ENCODE measurements at regions not wholly inside any gene's neighbourhood (a gene's known extent, or its start where the extent isn't known, plus 50 kb on each side); places are given as distances from the start of the nearest gene placed in this dataset.

GRCh38 chr9:99606957-99607356 is 214.7 kb upstream of the NR4A3 start:
- Histone ChIP-seq H3K4me2 (ENCODE audit: insufficient read depth, insufficient read length, low read length) (no peak overlapping the region), H4K20me1 (ENCODE audit: control insufficient read depth, insufficient read depth, insufficient read length) (no peaks in the 10 kb centered on the region), H2AFZ (ENCODE audit: low read length) (no peak overlapping the region), H2BK120ac (ENCODE audit: low read depth, low read length, poor library complexity, severe bottlenecking) (no peak overlapping the region), H2BK5ac (ENCODE audit: insufficient read length, low read length) (no peak overlapping the region), H3K23ac (ENCODE audit: insufficient read length, low read depth, low read length) (no peak overlapping the region), H3K23me2 (ENCODE audit: insufficient read length, low read depth, low read length, poor library complexity, severe bottlenecking) (no peaks in the 10 kb centered on the region), H3K4ac (ENCODE audit: low read depth, low read length) (no peak overlapping the region), H3K79me1 (ENCODE audit: insufficient read depth, low read depth, low read length, poor library complexity, severe bottlenecking) (no peaks in the 10 kb centered on the region), H2BK12ac (ENCODE audit: insufficient read length, low read depth, low read length) (no peak overlapping the region), H4K91ac (ENCODE audit: insufficient read length, low read depth, low read length) (no peak overlapping the region), H4K5ac (ENCODE audit: insufficient read length, low read depth, low read length) (no peak overlapping the region), H3K79me2 (ENCODE audit: insufficient read depth, low read length) (no peaks in the 10 kb centered on the region), H3K9me3 (ENCODE audit: control insufficient read depth, low read depth, low read length) (no peaks in the 10 kb centered on the region), H3K9ac (ENCODE audit: extremely low read depth, insufficient read length, low read length) (no peak overlapping the region), H2AK5ac (ENCODE audit: insufficient read length, low read length) (no peak overlapping the region), H3K14ac (ENCODE audit: insufficient read depth, low read length) (no peak overlapping the region), H3K4me1 (ENCODE audit: insufficient read depth, low read length) (peaks cover 14% of the 10 kb centered on the region), H3K27me3 (ENCODE audit: insufficient read depth, low read length) (no peaks in the 10 kb centered on the region; the same call in 1 of the 2 replicates), H2BK15ac (ENCODE audit: low read depth, low read length) (no peak overlapping the region), H4K8ac (replicated peaks; ENCODE audit: insufficient read length, low read depth, low read length) (no peak overlapping the region), H3K27ac (ENCODE audit: insufficient read length, low read depth, low read length) (no peak overlapping the region), H3K56ac (ENCODE audit: insufficient read length, low read depth, low read length) (no peak overlapping the region), H3K18ac (ENCODE audit: insufficient read length, low read depth, low read length) (no peak overlapping the region), H3T11ph (ENCODE audit: low read length) (no peak overlapping the region), H2BK20ac (ENCODE audit: low read depth, low read length, poor library complexity, severe bottlenecking) (no peak overlapping the region)
- H3K4me3 Mint-ChIP-seq: no peak overlapping the region
- no peak for DNase-seq
- no peak overlapping the region; a peak in 1 of 7 replicates for H3K27ac Mint-ChIP-seq
- no peaks in the 10 kb centered on the region for H3K36me3 Mint-ChIP-seq (ENCODE audit: insufficient read depth in 1 of 3, low read depth in 3 of 3)
- no CpG with 5 or more reads among the region's 4 CpGs for WGBS (ENCODE audit: extremely low coverage, insufficient read length, low lambda C conversion rate)
- no peaks in the 10 kb centered on the region; a peak in 2 of 5 replicates for H3K9me3 Mint-ChIP-seq
- peaks cover 35 to 36% of the 10 kb centered on the region in 2 experiments for H3K4me1 Mint-ChIP-seq
- H3K27me3 Mint-ChIP-seq (ENCODE audit: low read depth): peaks cover 56% of the 10 kb centered on the region
- TF ChIP-seq CTCF (conservative IDR thresholded peaks at IDR 0.05): no peak
